ENCODE measurements at regions not wholly inside any gene's neighbourhood (a gene's known extent, or its start where the extent isn't known, plus 50 kb on each side); places are given as distances from the start of the nearest gene placed in this dataset.

GRCh38 chr3:30145281-30145680 lies 461.1 kb upstream of the TGFBR2 start:
- no peak for TF ChIP-seq EZH2 (IDR thresholded peaks at IDR 0.05; ENCODE audit: low read length, missing control alignments)
- TF ChIP-seq, protein P1, sequence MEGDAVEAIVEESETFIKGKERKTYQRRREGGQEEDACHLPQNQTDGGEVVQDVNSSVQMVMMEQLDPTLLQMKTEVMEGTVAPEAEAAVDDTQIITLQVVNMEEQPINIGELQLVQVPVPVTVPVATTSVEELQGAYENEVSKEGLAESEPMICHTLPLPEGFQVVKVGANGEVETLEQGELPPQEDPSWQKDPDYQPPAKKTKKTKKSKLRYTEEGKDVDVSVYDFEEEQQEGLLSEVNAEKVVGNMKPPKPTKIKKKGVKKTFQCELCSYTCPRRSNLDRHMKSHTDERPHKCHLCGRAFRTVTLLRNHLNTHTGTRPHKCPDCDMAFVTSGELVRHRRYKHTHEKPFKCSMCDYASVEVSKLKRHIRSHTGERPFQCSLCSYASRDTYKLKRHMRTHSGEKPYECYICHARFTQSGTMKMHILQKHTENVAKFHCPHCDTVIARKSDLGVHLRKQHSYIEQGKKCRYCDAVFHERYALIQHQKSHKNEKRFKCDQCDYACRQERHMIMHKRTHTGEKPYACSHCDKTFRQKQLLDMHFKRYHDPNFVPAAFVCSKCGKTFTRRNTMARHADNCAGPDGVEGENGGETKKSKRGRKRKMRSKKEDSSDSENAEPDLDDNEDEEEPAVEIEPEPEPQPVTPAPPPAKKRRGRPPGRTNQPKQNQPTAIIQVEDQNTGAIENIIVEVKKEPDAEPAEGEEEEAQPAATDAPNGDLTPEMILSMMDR (conservative IDR thresholded peaks at IDR 0.05 in 1 of 2, IDR thresholded peaks at IDR 0.05 in 1 of 2; ENCODE audit: low read depth in 1 of 2, low read length in 2 of 2), result no peak

All from fibroblast of lung (primary cell).